Kidney (tissue), 13 donors: ENCODE measurements at regions not wholly inside any gene's neighbourhood (a gene's known extent, or its start where the extent isn't known, plus 50 kb on each side); places are given as distances from the start of the nearest gene placed in this dataset.

Experiments used
- DNase-seq, 5 donors: peaks; one replicate each; pipeline ENCODE4 v3.0.0-alpha.2; 2013 to 2020
- FAIRE-seq: peaks from 2 replicates; lab custom pipeline; 2012; peaks lifted over from hg19 to GRCh38; lab: Jason Lieb, UNC
- H3K27ac ChIP-seq, 2 donors: one replicate each; pipeline ENCODE4 v1.7.0; 2013; ENCODE audit warnings: low read depth in 2 of 2, low read length in 2 of 2, inconsistent platforms in 1 of 2
- H3K27me3 ChIP-seq: one replicate; pipeline ENCODE4 v1.7.1; 2013; ENCODE audit warnings: low read length, inconsistent platforms; ENCODE audit not compliant: control insufficient read depth, insufficient read depth
- H3K36me3 ChIP-seq, 3 donors: one replicate each; pipeline versions ENCODE4 v1.7.0 to v1.7.1; 2013; ENCODE audit warnings: low read length in 3 of 3, control low read depth in 1 of 3, inconsistent platforms in 1 of 3; ENCODE audit not compliant: insufficient read depth in 3 of 3, control insufficient read depth in 2 of 3
- H3K4me1 ChIP-seq, 3 donors: one replicate each; pipeline versions ENCODE4 v1.7.0 to v1.7.1; 2013; ENCODE audit warnings: low read length in 3 of 3, inconsistent platforms in 1 of 3, low read depth in 1 of 3; ENCODE audit not compliant: control insufficient read depth in 2 of 3, insufficient read depth in 2 of 3
- H3K4me3 ChIP-seq, 3 donors: one replicate each; pipeline versions ENCODE4 v1.7.0 to v1.8.1; 2013; ENCODE audit warnings: low read length in 3 of 3, control low read depth in 1 of 3, inconsistent platforms in 1 of 3
- H3K9ac ChIP-seq, 3 donors: one replicate each; pipeline versions ENCODE4 v1.7.0 to v1.7.1; 2013; ENCODE audit warnings: low read length in 3 of 3, control low read depth in 1 of 3, inconsistent platforms in 1 of 3
- H3K9me3 ChIP-seq, 3 donors: one replicate each; pipeline versions ENCODE4 v1.7.0 to v1.7.1; 2013; ENCODE audit warnings: low read length in 3 of 3, control low read depth in 1 of 3, inconsistent platforms in 1 of 3; ENCODE audit not compliant: control insufficient read depth in 2 of 3, insufficient read depth in 1 of 3
- intact Hi-C: fragments of 100-400 bp; cut with DNase I; formaldehyde crosslinking; loops from one replicate; pipeline ENCODE4 v1.11.1; 2022
- TF ChIP-seq, protein P1 (sequence below): IDR thresholded peaks from 3 replicates; pipeline ENCODE4 v1.5.1; 2012; ENCODE audit warnings: mild to moderate bottlenecking, moderate library complexity, borderline replicate concordance; ENCODE audit not compliant: insufficient read depth; ENCODE audit errors: extremely low read depth
- donor health status: control.
- donor health status: control.
- donor health status: control.
- donor health status: control.
- donor health status: control.
- donor health status: DM: yes; HTN: yes; CAD: no.
- donor health status: Normal renal cell carcinoma (clear cell type).

DNA sequence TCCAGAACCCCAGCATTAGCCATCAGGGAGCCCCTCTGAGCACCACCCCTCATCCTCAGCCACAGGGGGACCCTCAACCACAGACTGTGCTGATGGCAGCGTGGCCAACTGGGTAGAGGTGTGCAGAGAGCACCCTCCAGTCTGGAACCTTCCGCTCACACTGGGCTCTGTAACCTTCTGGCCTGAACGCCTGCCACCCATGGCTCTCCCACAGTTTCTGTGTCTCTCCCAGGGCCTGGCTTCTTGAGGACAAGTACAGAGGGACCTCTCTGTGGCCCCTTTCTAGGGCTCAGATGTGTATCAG lies 503.0 kb upstream of the MGMT start:
- no peak for DNase-seq
- Histone ChIP-seq H3K27ac (no peak overlapping the region), H3K9ac (no peak overlapping the region), H3K27me3 (no peaks in the 10 kb centered on the region), H3K9me3 (peaks cover 0 to 10% (median 0%) of the 10 kb centered on the region in 3 donors), H3K4me3 (no peak overlapping the region), H3K36me3 (no peaks in the 10 kb centered on the region), H3K4me1 (no peaks in the 10 kb centered on the region)
- TF ChIP-seq, protein P1, sequence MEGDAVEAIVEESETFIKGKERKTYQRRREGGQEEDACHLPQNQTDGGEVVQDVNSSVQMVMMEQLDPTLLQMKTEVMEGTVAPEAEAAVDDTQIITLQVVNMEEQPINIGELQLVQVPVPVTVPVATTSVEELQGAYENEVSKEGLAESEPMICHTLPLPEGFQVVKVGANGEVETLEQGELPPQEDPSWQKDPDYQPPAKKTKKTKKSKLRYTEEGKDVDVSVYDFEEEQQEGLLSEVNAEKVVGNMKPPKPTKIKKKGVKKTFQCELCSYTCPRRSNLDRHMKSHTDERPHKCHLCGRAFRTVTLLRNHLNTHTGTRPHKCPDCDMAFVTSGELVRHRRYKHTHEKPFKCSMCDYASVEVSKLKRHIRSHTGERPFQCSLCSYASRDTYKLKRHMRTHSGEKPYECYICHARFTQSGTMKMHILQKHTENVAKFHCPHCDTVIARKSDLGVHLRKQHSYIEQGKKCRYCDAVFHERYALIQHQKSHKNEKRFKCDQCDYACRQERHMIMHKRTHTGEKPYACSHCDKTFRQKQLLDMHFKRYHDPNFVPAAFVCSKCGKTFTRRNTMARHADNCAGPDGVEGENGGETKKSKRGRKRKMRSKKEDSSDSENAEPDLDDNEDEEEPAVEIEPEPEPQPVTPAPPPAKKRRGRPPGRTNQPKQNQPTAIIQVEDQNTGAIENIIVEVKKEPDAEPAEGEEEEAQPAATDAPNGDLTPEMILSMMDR: no peak
- no peak for FAIRE-seq
- intact Hi-C loops: no loop called here

DNA sequence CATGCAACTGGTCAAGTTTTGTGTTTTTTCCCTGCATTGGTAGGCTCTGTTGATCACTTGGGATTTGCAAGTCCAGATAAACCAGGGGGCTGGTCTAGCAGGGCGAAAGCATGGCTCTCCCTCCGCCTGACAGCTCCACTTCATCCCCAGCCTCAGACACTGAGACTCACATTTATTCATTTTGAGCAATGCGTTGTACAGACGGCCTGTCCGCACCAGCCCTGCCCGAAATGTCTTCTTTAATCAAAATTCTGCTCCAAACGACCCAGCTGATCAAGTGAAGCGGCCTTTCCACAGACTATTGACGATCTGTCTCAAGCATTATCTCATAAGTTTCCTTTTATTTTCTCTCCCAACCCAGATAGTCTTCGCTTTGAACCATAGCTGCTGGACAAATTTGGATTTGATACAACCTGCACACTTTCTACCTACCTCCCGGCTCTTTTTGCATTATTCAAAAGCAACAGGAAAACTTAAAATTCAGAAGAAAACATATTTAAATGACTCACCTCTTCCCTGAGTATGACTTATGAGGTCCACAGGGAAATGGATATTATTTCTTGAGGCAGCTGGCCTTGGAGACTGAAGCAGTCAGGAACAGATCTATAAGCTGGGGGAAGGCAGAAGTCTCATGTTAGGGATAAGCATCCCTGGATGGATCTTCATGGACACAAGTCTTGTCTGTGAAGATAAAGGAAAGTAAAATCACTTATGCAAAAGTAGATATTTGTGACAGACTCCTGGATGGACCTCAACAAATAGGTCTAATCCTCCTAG lies 498.9 kb upstream of the MGMT start:
- TF ChIP-seq, protein P1: no peak
- Histone ChIP-seq H3K27me3 (no peaks in the 10 kb centered on the region), H3K4me1 (no peaks in the 10 kb centered on the region), H3K36me3 (no peaks in the 10 kb centered on the region), H3K27ac (no peak overlapping the region), H3K9me3 (peaks cover 0 to 10% (median 0%) of the 10 kb centered on the region in 3 donors), H3K9ac (no peak overlapping the region), H3K4me3 (no peak overlapping the region)
- no peak for DNase-seq
- no peak for FAIRE-seq
- intact Hi-C loops: no loop called here

DNA sequence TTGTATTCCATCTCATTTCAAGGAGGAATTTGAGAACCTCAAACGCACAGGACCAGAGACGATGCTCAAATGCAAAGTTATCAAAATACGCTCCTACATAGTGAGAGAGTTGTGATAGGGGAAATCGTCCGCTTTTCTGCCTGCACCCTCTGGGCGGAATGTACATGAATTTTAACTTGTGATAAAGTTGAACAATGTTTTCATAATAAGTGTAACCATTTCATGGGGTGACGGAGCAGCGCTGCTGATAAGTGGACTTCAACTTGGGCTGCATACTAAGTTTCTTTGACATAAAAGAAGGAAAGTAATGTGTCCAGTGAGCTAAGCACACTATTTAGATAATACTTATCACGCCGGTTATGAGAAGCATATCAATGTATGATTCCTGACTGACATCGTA lies 497.5 kb upstream of the MGMT start:
- TF ChIP-seq, protein P1: no peak
- intact Hi-C loops: no loop called here
- Histone ChIP-seq H3K36me3 (no peaks in the 10 kb centered on the region), H3K27ac (no peak overlapping the region), H3K4me1 (no peaks in the 10 kb centered on the region), H3K9me3 (peaks cover 0 to 9% (median 0%) of the 10 kb centered on the region in 3 donors), H3K4me3 (no peak overlapping the region), H3K27me3 (no peaks in the 10 kb centered on the region), H3K9ac (no peak overlapping the region)
- FAIRE-seq (no peak), DNase-seq (no peak)
